HG03558 (cell line): ENCODE measurements at regions not wholly inside any gene's neighbourhood (a gene's known extent, or its start where the extent isn't known, plus 50 kb on each side); places are given as distances from the start of the nearest gene placed in this dataset.
"Not testable (repeated sequence)": the region's sequence is repeated elsewhere in the genome, so short reads cannot be mapped to it uniquely, and the experiment has no call there.

ENCODE experiments used
- ATAC-seq: cut with Tn5 transposase; IDR thresholded peaks from one replicate; pipeline ENCODE4 v1.9.1; 2021; ENCODE audit warnings: moderate number of reproducible peaks; ENCODE audit not compliant: unreplicated experiment; ENCODE audit errors: extremely low read depth

- no peak for ATAC-seq
Measured at GRCh38 chr15:95202569-95203349, 971.4 kb downstream of the MCTP2 start.

GRCh38 chr15:95205077-95205476 lies 973.7 kb downstream of the MCTP2 start:
- no peak for ATAC-seq

GRCh38 chr15:95205830-95206229 lies 974.5 kb downstream of the MCTP2 start:
- not testable (repeated sequence) for ATAC-seq

- no peak for ATAC-seq
Measured at GRCh38 chr15:95208071-95208470, 976.7 kb downstream of the MCTP2 start.

- ATAC-seq, result no peak
Measured at GRCh38 chr15:95208988-95209387, 977.6 kb downstream of the MCTP2 start.

GRCh38 chr15:95210436-95210981 lies 979.1 kb downstream of the MCTP2 start:
- ATAC-seq, result no peak

GRCh38 chr15:95215017-95215416 lies 983.7 kb downstream of the MCTP2 start:
- ATAC-seq, result no peak

- no peak for ATAC-seq
Measured at GRCh38 chr15:95226835-95227234, 995.5 kb downstream of the MCTP2 start.

GRCh38 chr15:95227235-95227634 lies 995.9 kb downstream of the MCTP2 start:
- ATAC-seq, result no peak

- no peak for ATAC-seq
Measured at GRCh38 chr15:95228856-95229555, 997.6 kb downstream of the MCTP2 start.

- ATAC-seq, result no peak
Measured at GRCh38 chr15:95235033-95235432, 1003.7 kb downstream of the MCTP2 start.

- no peak for ATAC-seq
Measured at GRCh38 chr15:95247071-95247984, 1016.0 kb downstream of the MCTP2 start.

- no peak for ATAC-seq
Measured at GRCh38 chr15:95249524-95249923, 1018.2 kb downstream of the MCTP2 start.

- ATAC-seq, result no peak
Measured at GRCh38 chr15:95252404-95252803, 1021.0 kb downstream of the MCTP2 start.

- no peak for ATAC-seq
Measured at GRCh38 chr15:95254263-95254662, 1022.9 kb downstream of the MCTP2 start.

- no peak for ATAC-seq
Measured at GRCh38 chr15:95259513-95259912, 1028.2 kb downstream of the MCTP2 start.

- no peak for ATAC-seq
Measured at GRCh38 chr15:95259965-95260364, 1028.6 kb downstream of the MCTP2 start.

GRCh38 chr15:95260856-95261255 lies 1029.5 kb downstream of the MCTP2 start:
- ATAC-seq, result no peak

- no peak for ATAC-seq
Measured at GRCh38 chr15:95261546-95261945, 1030.2 kb downstream of the MCTP2 start.

GRCh38 chr15:95261968-95262367 lies 1030.6 kb downstream of the MCTP2 start:
- no peak for ATAC-seq
